T-helper 2 cell (primary cell): ENCODE measurements at regions not wholly inside any gene's neighbourhood (a gene's known extent, or its start where the extent isn't known, plus 50 kb on each side); places are given as distances from the start of the nearest gene placed in this dataset.
"Not testable (repeated sequence)": the region's sequence is repeated elsewhere in the genome, so short reads cannot be mapped to it uniquely, and the experiment has no call there.

ENCODE experiments used
- DNase-seq, 5 experiments: peaks; one replicate each; pipeline versions ENCODE4 v3.0.0 to v3.0.0-alpha.2; 2012 to 2022

GRCh38 chr15:62413153-62413552, 248.1 kb upstream of the C2CD4B start:
- DNase-seq = no peak

- no peak for DNase-seq
Observed at GRCh38 chr15:62413786-62414185, 248.7 kb upstream of the C2CD4B start.

- no peak for DNase-seq
Observed at GRCh38 chr15:62415498-62415897, 250.4 kb upstream of the C2CD4B start.

- DNase-seq = no peak
Observed at GRCh38 chr15:62416526-62416925, 251.4 kb upstream of the C2CD4B start.

GRCh38 chr15:62417439-62417838, 252.4 kb upstream of the C2CD4B start:
- DNase-seq = no peak

- DNase-seq = not testable (repeated sequence)
Observed at GRCh38 chr15:62418496-62418895, 253.4 kb upstream of the C2CD4B start.

- no peak for DNase-seq
Observed at GRCh38 chr15:62419192-62419591, 254.1 kb upstream of the C2CD4B start.

- DNase-seq = not testable (repeated sequence)
Observed at GRCh38 chr15:62420371-62420770, 255.3 kb upstream of the C2CD4B start.

- DNase-seq = no peak
Observed at GRCh38 chr15:62421289-62421688, 256.2 kb upstream of the C2CD4B start.

GRCh38 chr15:62426387-62426956, 261.4 kb upstream of the C2CD4B start:
- DNase-seq = no peak

- no peak for DNase-seq
Observed at GRCh38 chr15:62428259-62428658, 263.2 kb upstream of the C2CD4B start.

- DNase-seq = no peak
Observed at GRCh38 chr15:62428851-62429598, 263.9 kb upstream of the C2CD4B start.

GRCh38 chr15:62430056-62430455, 265.0 kb upstream of the C2CD4B start:
- no peak for DNase-seq

GRCh38 chr15:62430552-62430951, 265.5 kb upstream of the C2CD4B start:
- DNase-seq = no peak

- no peak for DNase-seq
Observed at GRCh38 chr15:62431008-62431797, 266.1 kb upstream of the C2CD4B start.

- DNase-seq = no peak
Observed at GRCh38 chr15:62431817-62432216, 266.7 kb upstream of the C2CD4B start.

GRCh38 chr15:62432702-62433398, 267.8 kb upstream of the C2CD4B start:
- DNase-seq = no peak

GRCh38 chr15:62436235-62436634, 271.1 kb upstream of the C2CD4B start:
- no peak for DNase-seq

GRCh38 chr15:62437753-62438152, 272.7 kb upstream of the C2CD4B start:
- DNase-seq = no peak

GRCh38 chr15:62439543-62440016, 274.5 kb upstream of the C2CD4B start:
- DNase-seq = no peak

- no peak for DNase-seq
Observed at GRCh38 chr15:62440362-62441105, 275.4 kb upstream of the C2CD4B start.
